Activated T-helper 2 cell treated with anti-CD3 and anti-CD28 coated beads, Interferon-gamma antibody, Interleukin-2, Interleukin-4, amounts not matched to agents 10 μg/mL and 5 μg/mL and 100 μg/mL, durations not matched to agents 14 hours and 24 hours and 36 hours (primary cell): ENCODE measurements at regions not wholly inside any gene's neighbourhood (a gene's known extent, or its start where the extent isn't known, plus 50 kb on each side); places are given as distances from the start of the nearest gene placed in this dataset.
A peak's percentile ranks its signal among the peaks of the same experiment; 100 is the strongest.
"Not testable (repeated sequence)": the region's sequence is repeated elsewhere in the genome, so short reads cannot be mapped to it uniquely, and the experiment has no call there.

ENCODE experiments used
- DNase-seq: peaks from one replicate; pipeline ENCODE4 v3.0.0; 2021; ENCODE audit warnings: low spot score
- H3K27ac Mint-ChIP-seq: one replicate; pipeline ENCODE4 v1.8.0; 2021; ENCODE audit warnings: mixed read lengths
- H3K27me3 Mint-ChIP-seq: one replicate; pipeline ENCODE4 v1.8.0; 2021; ENCODE audit warnings: low read depth, mixed read lengths
- H3K36me3 Mint-ChIP-seq: one replicate; pipeline ENCODE4 v1.8.0; 2021; ENCODE audit warnings: low read depth, mixed read lengths
- H3K4me1 Mint-ChIP-seq: one replicate; pipeline ENCODE4 v1.8.0; 2021; ENCODE audit warnings: low read depth, mixed read lengths
- H3K4me3 Mint-ChIP-seq: one replicate; pipeline ENCODE4 v1.8.0; 2021; ENCODE audit warnings: low read depth, mild to moderate bottlenecking, moderate library complexity, mixed read lengths
- H3K9me3 Mint-ChIP-seq: one replicate; pipeline ENCODE4 v1.8.0; 2021; ENCODE audit warnings: mixed read lengths
- intact Hi-C: fragments of 100-400 bp; cut with micrococcal nuclease; formaldehyde crosslinking; loops from one replicate; pipeline ENCODE4 v1.15.1; 2023

GRCh38 chr11:3537254-3537653, 104.5 kb downstream of the ART5 start:
- H3K4me1 Mint-ChIP-seq, DNase-seq, H3K27me3 Mint-ChIP-seq, intact Hi-C loops, H3K4me3 Mint-ChIP-seq, H3K36me3 Mint-ChIP-seq, H3K27ac Mint-ChIP-seq: not testable (repeated sequence)
- peaks cover 19% of the 10 kb centered on the region for H3K9me3 Mint-ChIP-seq

- H3K4me3 Mint-ChIP-seq, H3K27me3 Mint-ChIP-seq, H3K4me1 Mint-ChIP-seq, H3K36me3 Mint-ChIP-seq, intact Hi-C loops, H3K27ac Mint-ChIP-seq, H3K9me3 Mint-ChIP-seq, DNase-seq: not testable (repeated sequence)
Measured at GRCh38 chr11:3532958-3533357, 108.8 kb downstream of the ART5 start.

- H3K4me1 Mint-ChIP-seq, intact Hi-C loops, DNase-seq, H3K4me3 Mint-ChIP-seq, H3K27ac Mint-ChIP-seq, H3K36me3 Mint-ChIP-seq, H3K27me3 Mint-ChIP-seq, H3K9me3 Mint-ChIP-seq: not testable (repeated sequence)
Measured at GRCh38 chr11:3531280-3531679, 110.5 kb downstream of the ART5 start.

GRCh38 chr11:3523567-3523966, 118.2 kb downstream of the ART5 start:
- H3K27me3 Mint-ChIP-seq, DNase-seq, H3K9me3 Mint-ChIP-seq, H3K4me1 Mint-ChIP-seq, H3K4me3 Mint-ChIP-seq, H3K27ac Mint-ChIP-seq, intact Hi-C loops, H3K36me3 Mint-ChIP-seq: not testable (repeated sequence)

- H3K27ac Mint-ChIP-seq, H3K36me3 Mint-ChIP-seq, DNase-seq, H3K27me3 Mint-ChIP-seq, H3K9me3 Mint-ChIP-seq, H3K4me1 Mint-ChIP-seq, intact Hi-C loops, H3K4me3 Mint-ChIP-seq: not testable (repeated sequence)
Measured at GRCh38 chr11:3520905-3521304, 120.9 kb downstream of the ART5 start.

GRCh38 chr11:3519841-3520240, 122.0 kb downstream of the ART5 start:
- H3K27me3 Mint-ChIP-seq: peaks cover 10% of the 10 kb centered on the region
- DNase-seq, H3K36me3 Mint-ChIP-seq, H3K9me3 Mint-ChIP-seq, H3K27ac Mint-ChIP-seq, H3K4me3 Mint-ChIP-seq, H3K4me1 Mint-ChIP-seq, intact Hi-C loops: not testable (repeated sequence)

GRCh38 chr11:3516934-3517567, 124.7 kb downstream of the ART5 start:
- DNase-seq, H3K36me3 Mint-ChIP-seq, H3K27ac Mint-ChIP-seq, H3K9me3 Mint-ChIP-seq, H3K4me3 Mint-ChIP-seq, intact Hi-C loops: not testable (repeated sequence)
- H3K27me3 Mint-ChIP-seq: peaks cover 13% of the 10 kb centered on the region
- peaks cover 13% of the 10 kb centered on the region for H3K4me1 Mint-ChIP-seq

GRCh38 chr11:3516345-3516933, 125.4 kb downstream of the ART5 start:
- peaks cover 19% of the 10 kb centered on the region for H3K4me1 Mint-ChIP-seq

GRCh38 chr11:3514635-3515424, 127.0 kb downstream of the ART5 start:
- peak overlapping the region; percentile 79 for H3K27ac Mint-ChIP-seq
- H3K36me3 Mint-ChIP-seq, intact Hi-C loops, DNase-seq, H3K9me3 Mint-ChIP-seq: not testable (repeated sequence)
- peaks cover 13% of the 10 kb centered on the region for H3K27me3 Mint-ChIP-seq
- peak overlapping the region; percentile 56 for H3K4me3 Mint-ChIP-seq
- H3K4me1 Mint-ChIP-seq: peaks cover 29% of the 10 kb centered on the region

More at GRCh38 chr11:3516345-3516933, 125.4 kb downstream of the ART5 start:
- H3K27me3 Mint-ChIP-seq: peaks cover 13% of the 10 kb centered on the region
- H3K27ac Mint-ChIP-seq, H3K4me3 Mint-ChIP-seq, H3K36me3 Mint-ChIP-seq, intact Hi-C loops, DNase-seq, H3K9me3 Mint-ChIP-seq: not testable (repeated sequence)

GRCh38 chr11:3513311-3513710, 128.5 kb downstream of the ART5 start:
- Mint-ChIP-seq H3K4me3 (peak overlapping the region; percentile 26), H3K27me3 (peaks cover 12% of the 10 kb centered on the region), H3K4me1 (peaks cover 29% of the 10 kb centered on the region), H3K27ac (peak overlapping the region; percentile 60)
- DNase-seq, H3K9me3 Mint-ChIP-seq, intact Hi-C loops, H3K36me3 Mint-ChIP-seq: not testable (repeated sequence)

- Mint-ChIP-seq H3K4me1 (peaks cover 29% of the 10 kb centered on the region), H3K27me3 (peaks cover 12% of the 10 kb centered on the region), H3K4me3 (peak overlapping the region; percentile 65), H3K27ac (peak overlapping the region; percentile 85)
- H3K36me3 Mint-ChIP-seq, H3K9me3 Mint-ChIP-seq, intact Hi-C loops, DNase-seq: not testable (repeated sequence)
Measured at GRCh38 chr11:3512751-3513150, 129.0 kb downstream of the ART5 start.

GRCh38 chr11:3512133-3512703, 129.6 kb downstream of the ART5 start:
- peak overlapping the region; percentile 85 for H3K27ac Mint-ChIP-seq
- H3K27me3 Mint-ChIP-seq: peaks cover 12% of the 10 kb centered on the region
- H3K9me3 Mint-ChIP-seq, intact Hi-C loops, H3K36me3 Mint-ChIP-seq: not testable (repeated sequence)
- H3K4me1 Mint-ChIP-seq: peaks cover 29% of the 10 kb centered on the region
- DNase-seq: peak; percentile 52
- peak overlapping the region; percentile 65 for H3K4me3 Mint-ChIP-seq
